NOMO-1 (cell line): ENCODE measurements at regions not wholly inside any gene's neighbourhood (a gene's known extent, or its start where the extent isn't known, plus 50 kb on each side); places are given as distances from the start of the nearest gene placed in this dataset.

Experiments used
- DNase-seq, 2 experiments: peaks; one replicate each; lab custom pipeline; 2025; ENCODE audit not compliant: unreplicated experiment in 2 of 2; lab: John Stamatoyannopoulos, UW

DNA sequence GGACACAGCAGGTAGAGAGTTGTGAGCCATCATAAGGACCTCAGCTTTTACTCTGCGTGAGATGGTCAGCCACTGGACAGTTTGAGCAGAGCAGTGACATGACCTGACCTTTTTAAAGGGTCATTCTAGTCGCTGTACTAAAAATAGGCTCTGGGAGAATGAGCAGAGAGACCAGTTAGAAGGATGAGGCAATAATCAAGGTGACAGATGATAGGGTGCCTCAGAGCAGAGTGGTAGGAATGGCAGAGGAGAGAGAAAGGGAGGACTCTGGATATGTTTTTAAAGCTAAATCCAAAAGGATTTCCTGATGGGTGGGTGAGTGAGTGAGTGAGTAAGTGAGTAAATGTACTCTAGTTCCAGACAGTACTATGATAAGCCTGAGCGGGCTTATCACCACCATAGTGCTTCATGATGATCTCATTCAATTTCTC, 83.6 kb upstream of the ARHGAP5 start:
- no peak for DNase-seq

DNA sequence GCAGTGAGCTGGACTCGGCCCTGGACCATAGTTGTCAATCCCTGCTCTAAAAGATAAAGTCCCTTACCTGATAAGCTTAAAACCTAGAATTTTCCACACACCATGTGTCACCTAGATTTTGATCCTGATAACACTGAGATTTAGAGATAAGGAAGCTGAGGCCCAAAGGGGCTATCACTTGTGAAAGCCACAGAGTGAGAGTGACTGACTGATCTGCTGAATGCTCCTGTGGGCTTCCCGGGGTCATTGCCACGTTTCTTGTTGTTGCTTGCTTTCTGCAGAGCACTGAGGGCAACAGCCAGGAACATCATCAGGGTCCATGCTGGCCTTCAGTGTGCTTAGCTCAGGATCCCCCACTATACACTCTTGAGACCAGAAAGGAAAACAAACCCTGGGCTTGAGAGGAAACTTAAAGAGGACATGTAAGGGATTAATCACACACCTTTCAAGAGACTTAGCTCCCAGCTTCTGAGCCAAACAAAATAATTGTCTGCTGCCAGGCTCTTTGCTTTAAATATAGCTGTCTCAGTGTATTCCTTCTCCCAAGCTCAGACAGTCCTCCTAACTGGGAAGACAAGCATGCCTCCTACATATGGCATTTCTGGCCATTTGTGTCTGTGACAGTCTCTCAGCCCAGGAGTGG, 82.6 kb upstream of the ARHGAP5 start:
- no peak for DNase-seq

DNA sequence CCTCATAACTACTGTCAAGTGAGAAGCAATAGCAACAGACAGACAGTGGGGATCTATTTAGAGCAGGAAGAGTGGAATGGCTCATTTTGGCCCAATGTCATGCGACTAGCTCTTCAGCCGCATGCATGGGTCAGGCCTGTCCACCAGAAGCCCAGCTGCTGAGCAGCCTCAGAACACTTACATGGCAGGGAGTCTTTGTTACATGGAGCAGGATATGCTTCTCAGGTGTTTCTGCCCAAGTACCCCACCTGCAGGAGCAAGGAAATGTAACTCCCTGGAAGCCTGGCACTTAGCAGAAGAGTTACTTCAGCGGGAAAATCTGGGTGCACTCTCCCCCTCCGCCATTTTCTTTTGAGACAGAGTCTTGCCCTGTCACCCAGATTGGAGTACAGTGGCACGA, 73.5 kb upstream of the ARHGAP5 start:
- no peak for DNase-seq

DNA sequence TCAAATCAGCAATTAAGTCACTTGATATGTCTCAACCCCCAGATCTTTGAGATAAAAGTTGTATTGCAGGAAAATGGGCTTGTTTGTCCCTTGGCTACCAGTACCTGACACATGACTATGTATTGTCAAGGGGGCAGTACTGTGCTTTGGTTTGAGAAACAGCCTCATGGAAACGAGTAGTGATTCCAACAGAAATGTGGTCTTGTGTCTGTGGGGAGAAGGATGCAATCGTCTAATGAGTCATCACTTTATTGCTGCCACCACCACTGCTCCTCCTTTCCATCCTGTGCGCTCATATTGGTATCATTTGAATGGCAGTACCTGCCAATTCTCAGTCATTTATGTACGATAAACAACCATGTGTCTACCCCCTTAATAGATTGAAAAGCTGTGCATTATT, 72.8 kb upstream of the ARHGAP5 start:
- no peak for DNase-seq

DNA sequence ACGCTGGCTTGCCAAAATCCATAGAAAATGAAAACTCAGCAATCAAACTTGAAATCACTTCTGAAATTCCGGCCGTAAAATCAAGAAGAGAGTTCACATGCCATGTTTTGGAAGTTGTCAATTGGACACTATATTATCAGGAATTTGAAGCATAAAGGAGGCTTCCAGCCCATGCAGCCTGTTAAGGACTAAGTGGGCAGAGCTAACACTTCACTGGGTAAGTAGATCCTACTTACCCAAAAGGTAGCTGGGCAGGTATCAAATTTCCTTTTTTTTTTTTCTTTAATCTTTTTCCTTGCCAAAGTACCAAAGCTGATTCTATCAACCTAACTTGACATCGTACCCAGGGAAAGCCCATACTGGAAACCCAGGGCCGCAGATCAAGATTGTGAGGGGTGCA, 71.5 kb upstream of the ARHGAP5 start:
- no peak for DNase-seq

DNA sequence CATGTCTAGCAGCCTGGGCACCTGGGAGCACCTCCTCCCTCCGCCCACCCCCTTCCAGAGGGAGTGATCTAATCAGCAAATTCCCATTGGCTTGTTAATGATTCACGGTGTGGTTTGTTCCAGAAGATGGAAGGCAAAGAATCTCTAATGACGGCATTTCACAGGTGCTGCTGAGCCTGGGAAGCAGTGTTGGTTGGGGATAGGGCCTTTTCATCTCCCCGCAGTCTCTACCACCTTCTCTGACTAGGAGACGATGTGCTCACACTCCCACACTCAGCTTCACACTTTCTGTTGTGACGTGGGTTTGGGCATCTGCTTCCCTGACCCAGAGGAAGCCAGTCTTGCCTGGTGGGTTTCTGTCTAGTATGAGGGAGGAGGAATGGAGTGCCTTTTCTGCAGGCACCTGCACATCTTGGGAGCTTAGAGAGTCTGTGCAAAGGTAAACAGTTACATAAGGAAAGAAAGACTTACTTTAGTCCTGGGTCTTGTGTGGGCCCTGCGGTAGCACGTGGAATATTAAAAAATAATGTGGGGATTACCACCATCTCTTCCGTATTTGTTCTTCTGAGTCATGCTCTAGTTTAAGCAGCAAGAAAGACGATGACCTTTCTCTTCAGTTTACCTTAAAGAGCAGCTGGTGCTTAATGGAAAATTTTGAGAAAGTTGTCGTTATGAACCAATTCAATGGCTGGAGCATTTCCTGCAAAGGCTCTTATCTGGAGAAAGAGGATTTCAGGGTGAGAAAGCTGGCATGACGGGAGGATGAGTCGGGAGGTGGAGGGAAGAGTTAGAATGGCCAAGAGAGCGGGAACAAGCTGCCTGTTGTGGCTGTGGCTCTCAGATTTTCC, 70.6 kb upstream of the ARHGAP5 start:
- DNase-seq = no peak

DNA sequence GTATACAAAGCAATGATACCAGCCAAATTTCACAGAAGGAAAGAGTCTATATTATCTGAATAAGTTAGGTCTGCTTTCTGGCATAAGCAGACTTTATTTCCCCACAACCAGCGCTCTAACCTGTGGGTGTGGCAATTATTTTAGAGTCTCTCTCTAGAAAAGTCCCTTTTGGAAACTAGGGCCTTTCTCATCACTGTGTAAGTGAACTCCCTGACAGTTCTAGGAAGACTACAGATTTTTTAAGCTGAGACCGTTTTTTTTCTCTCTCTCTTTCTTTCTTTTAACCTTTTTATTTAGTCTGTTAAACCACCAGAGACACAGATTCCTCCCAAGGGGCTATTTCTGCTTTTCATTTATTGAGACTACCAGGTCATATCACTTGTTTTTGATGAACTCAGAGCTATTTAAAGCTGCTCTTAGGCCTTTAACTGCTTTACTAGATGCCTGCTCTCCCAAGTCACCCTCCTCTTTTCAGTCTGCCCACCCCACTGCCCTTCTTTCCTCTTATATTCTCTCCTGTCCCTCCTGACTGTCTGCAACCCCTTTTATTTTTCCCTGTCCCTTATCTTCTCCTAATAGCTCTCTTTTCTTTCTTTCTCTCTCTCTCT, 69.2 kb upstream of the ARHGAP5 start:
- no peak for DNase-seq

DNA sequence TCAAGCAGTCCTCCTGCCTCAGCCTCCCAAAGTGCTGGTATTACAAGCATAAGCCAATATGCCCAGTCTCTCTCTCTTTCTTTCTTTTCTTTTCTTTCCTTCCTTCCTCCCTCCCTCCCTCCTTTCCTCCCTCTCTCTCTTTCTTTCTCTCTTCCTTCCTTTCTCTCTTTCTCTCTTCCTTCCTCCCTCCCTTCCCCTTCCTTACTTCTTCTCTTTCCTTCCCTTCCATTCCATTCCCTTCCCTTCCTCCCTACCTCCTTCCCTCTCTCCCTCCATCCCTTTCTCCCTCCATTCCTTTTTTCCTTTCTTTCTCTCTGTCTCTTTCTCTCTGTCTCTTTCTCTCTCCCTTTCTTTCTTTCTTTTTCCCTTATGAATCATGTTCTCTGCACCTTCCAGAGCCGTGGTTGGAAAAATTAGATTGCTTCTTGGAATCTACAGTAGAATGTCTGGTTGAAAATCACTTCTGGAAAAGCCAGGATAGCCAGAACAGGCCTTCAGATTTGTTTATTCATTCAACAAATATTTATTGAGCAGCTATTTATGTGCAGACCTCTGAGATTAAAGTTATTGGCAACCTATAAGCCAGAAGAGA, 68.4 kb upstream of the ARHGAP5 start:
- DNase-seq = no peak

DNA sequence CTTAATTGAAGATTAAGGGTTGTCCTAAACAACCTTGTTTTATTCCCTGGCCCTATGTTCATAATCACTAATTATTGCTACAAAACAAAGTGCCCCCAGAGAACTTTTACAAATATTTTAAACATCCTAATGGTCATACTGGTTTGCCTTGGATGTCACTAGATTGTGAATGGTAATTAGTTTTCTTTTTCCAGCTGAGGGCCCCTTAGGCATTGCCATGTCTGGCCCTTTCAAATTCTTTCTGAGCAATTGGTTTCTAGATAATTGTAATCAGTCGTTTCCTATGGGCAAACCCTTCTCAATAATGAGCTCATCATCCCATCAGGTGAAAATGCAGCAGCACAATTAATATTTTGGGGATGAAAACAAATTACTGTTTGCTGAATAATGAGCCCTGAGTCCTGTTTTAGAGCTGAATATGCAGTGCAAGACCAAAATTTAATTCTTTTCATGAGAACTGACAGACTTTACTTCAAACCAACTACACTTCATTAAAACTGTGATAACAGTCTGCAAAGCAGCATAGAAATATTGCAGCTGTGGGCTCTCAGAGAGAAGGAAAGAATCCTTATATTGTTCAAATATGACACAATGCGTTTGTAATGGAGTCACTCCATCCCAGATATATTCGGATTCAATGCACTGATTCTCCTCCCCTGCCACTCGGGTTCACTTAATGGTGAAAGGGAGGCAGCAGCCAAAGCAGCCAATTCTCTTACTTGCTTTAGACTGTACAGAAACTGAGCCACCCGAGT, 67.7 kb upstream of the ARHGAP5 start:
- no peak for DNase-seq

DNA sequence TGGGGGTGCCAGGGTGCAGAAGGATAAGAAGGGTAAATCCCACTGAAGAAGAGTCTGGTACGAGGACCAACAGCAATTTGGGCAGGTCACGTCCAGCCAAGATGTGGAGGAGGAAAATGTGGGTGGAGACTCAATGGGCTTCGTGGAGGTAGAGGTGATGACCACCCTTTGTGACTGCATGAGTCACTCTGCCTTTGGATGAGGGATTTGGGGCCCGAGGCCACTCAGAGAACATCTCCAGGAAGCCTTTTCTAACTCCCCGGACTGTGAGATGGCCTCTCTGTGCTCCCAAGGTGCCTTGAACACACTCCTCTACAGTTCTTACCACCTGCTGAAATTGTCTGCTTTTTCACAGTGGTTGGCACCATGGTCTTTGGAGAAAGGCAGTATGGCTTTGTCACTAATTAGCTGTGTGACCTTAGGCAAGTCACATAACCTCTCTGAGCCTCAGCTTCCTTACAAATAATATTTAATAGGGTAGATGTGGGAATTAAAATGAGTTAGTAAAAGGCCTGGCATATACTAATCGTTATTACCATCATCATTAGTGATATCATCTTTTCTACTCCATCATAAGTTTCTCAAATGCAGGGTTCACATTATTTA, 67.0 kb upstream of the ARHGAP5 start:
- DNase-seq = no peak

DNA sequence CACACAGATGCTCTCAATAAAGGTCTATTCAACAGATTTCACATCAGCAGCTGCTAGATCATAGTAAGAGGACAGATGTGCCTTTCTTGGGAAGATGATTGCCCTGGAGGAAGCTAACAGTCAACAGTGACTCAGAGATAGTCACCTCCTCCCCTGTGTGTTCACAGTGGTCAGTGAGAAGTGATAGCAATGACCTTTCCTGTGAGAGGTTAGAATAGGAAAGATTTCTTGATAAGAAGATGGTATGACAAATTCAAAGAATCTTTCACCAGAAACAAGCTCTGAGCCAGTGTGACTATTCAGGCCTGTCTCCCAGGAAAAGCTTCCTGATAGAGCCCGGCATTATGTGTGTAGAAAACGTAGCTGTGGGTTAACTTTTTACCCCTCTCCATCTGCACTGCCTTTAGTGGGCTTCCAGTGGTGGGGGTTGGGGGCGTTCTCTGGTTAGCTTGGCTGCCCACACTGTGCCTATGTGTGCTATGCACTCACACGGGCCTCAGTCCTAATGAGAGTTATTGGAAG, 66.4 kb upstream of the ARHGAP5 start:
- DNase-seq = no peak

DNA sequence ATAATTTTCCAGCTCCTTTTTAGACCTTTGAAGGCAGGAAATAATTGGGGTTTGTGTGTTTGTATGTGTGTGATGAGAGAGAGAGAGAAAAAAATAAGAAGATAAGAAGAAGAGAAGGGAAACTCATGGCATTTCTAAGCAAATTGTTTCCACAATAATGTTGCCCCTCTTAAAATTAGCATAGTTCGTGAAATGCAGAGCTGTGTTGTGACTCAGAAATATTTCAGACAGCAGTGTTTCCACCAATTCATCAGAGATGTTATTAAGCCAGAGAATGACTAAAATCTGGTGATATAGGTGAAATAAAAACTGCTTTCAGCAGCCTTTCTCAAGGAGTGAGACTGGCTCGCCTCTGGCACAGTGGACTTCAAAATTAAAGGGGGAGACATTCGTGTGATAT, 65.9 kb upstream of the ARHGAP5 start:
- DNase-seq = no peak

DNA sequence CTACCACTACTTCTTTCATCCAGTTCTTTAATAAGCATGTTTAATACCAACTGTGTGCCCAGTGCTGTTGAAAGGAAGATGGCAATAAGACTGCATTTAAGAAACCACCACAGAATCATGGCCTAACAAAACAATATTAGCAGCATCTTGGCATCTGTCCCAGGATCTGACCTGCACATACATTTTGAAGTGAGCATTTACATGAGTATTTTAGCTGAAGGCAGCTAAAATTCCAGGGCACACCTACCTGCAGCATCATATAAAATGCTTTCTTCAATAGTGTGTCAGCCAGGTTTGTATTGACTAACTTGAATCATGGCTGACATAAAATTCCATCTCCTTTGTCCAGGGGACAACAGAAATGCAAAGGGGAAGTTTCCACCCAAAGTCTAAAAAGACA, 65.0 kb upstream of the ARHGAP5 start:
- DNase-seq = no peak

DNA sequence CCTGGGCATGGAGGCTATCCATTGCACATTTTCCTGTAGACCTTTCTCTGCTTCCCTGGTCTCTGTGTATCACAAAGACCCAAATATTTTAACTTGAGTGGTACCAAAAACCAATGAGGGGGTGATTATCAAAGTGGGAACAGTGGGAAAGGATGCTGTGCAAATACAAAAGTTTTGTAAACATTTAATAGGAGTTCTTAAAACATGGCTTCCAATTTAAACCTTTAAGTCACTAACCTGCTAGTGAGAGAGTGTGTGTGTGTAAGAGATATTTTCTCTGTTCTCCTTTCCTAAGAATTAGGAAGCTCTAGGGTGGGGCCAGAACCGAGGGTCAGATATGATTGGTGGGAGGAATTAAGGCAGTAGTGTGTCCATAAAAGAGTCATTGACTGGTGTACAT, 64.5 kb upstream of the ARHGAP5 start:
- no peak for DNase-seq

DNA sequence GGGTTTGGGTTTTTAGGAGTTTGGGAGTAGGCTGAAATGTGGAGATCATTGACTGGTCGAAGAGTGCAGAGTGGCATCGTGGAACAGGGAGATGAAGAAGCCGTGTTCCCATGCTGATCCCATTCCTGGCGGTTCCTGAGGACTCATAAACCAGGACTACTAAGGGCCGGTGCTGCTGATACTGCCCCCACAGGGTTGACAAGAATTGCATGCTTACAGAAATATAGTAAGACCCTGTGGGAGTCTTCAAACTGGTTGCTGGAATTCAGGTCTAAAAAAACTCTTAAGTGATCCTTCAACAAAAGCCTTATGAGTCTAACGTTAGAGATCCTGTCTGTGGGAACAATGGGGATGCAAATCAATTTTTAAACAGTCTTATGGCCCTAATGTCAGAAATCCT, 64.0 kb upstream of the ARHGAP5 start:
- no peak for DNase-seq

DNA sequence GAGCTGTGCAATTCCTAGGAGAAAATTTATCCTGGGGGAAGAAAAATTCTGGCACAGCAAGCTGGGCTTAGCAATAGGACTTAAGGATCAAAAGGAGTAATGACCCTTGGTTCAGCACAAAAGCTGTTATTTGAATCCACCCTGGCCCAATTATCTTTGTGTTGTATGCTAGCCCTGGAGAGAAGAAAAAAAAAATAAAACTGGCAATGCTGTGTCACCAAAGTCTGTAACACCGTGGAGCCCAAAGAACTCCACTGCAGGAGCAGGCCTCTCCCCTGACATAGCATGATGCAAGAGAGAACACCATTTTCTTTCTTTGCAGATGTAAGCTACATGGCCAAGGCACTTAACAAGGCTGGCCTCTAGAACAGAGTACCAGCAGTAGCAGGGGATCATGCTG, 63.0 kb upstream of the ARHGAP5 start:
- DNase-seq = no peak

DNA sequence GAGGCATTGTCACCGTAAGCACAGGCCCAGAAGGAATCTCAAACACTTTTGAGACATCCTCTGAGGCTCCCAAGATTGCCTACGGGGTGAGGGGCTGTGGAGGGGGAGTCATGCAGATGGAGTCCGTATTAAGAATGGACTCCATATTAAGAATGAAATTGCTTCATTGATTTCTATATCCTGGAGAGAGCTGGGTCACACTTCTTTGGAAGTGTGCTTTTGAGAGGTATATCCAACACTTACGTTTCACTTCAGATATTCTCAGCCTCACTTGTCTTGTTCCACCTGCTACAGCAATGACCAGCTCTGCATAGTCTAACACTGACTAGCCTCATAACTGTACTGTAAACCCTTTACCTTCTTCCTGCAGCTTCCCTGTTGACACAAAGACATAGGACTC, 62.6 kb upstream of the ARHGAP5 start:
- no peak for DNase-seq

DNA sequence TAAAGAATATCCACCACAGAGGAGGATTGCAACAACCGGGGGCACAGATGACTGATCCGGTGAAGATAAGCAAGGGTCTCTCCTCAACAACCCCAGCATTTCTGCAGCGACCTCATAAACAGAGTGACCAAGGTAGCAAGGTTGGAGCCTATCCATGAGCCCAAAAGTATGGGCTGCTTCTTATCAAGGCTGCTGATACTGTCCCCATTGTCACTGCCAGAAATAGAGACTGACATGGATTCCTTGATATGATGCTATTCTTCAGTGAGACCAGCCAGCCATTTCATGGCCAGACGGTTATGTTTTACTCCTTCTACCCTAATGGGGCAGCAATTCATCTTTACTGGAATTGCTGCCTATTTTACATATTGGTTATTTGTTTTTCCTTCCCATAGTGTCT, 61.9 kb upstream of the ARHGAP5 start:
- DNase-seq = no peak

DNA sequence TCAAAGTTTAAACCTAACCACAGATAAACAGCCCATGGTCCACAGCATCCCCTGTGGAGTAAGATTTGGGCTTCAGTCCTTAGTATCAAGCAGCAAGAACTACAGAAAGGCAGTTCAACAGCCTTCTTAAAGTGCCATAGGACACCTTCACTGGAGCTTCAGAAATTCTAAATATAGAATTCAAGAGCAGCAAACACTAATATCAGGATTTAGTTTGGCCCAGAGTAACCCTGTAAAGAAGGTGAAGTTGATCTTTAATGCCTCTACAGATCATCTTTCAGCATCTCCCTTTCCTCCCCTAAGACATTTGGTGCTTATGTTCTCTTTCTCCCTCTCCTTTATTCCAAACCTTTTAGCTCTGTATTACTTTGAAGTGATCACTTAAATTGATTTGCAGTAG, 59.5 kb upstream of the ARHGAP5 start:
- no peak for DNase-seq

DNA sequence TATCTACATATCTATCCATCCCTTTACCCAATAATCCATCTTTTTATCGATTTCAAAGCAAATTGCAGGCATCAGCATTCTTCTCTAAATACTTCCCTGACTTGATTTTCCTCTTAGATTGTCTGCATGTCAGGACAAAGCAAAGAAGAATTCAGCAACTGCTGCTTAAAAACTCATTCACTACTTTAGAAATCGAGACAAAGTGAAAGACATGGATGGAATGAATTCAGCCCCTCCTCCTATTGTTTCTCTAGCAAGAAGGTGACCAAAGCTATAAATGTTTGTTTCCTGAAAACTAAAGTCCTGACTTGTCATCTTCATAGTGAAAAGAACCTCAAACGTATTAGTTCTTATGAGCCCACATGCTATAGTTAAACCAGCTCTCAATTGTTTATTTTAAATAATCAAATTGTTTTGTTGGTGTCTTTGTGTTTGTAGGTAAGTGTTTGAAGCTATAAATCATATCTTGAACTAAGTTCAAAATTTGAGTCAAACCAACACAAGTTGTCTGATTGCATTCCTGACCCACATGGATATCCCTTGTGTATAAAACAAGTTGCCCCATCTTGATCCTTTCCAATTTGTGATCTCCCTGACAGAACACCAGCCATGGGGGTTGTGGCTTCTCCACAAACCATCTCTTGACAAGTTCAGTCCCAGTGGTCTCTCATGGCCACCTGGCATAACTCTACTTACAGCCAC, 58.6 kb upstream of the ARHGAP5 start:
- no peak for DNase-seq
